Activated CD8-positive, alpha-beta memory T cell treated with anti-CD3 and anti-CD28 coated beads, Interleukin-2, amount 10 ng/mL, durations not matched to agents 7 days and 5 days (primary cell): ENCODE measurements at regions not wholly inside any gene's neighbourhood (a gene's known extent, or its start where the extent isn't known, plus 50 kb on each side); places are given as distances from the start of the nearest gene placed in this dataset.

Experiments
- ATAC-seq: fragments of 150-1000 bp; cut with Tn5 transposase; one replicate; pipeline ENCODE4 v1.10.0; 2021; ENCODE audit warnings: moderate library complexity
- CTCF ChIA-PET: fragments of 350-600 bp; sonication (Branson Sonifier 250); formaldehyde crosslinking; loops from one replicate; lab custom pipeline; 2021; ENCODE audit warnings: antibody characterized with exemption; lab: Charles Lee
- DNase-seq: peaks from one replicate; pipeline ENCODE4 v3.0.0-alpha.2; 2020
- H3K27ac Mint-ChIP-seq: one replicate; pipeline ENCODE4 v1.8.0; 2021; ENCODE audit warnings: mild to moderate bottlenecking, mixed read lengths
- H3K27me3 Mint-ChIP-seq: one replicate; pipeline ENCODE4 v1.8.0; 2021; ENCODE audit warnings: mixed read lengths
- H3K36me3 Mint-ChIP-seq: one replicate; pipeline ENCODE4 v1.8.0; 2021; ENCODE audit warnings: mild to moderate bottlenecking, mixed read lengths
- H3K4me1 Mint-ChIP-seq: one replicate; pipeline ENCODE4 v1.8.0; 2021; ENCODE audit warnings: mixed read lengths
- H3K4me3 Mint-ChIP-seq: one replicate; pipeline ENCODE4 v1.8.0; 2021; ENCODE audit warnings: mild to moderate bottlenecking, moderate library complexity, mixed read lengths
- H3K9me3 Mint-ChIP-seq: one replicate; pipeline ENCODE4 v1.8.0; 2022; ENCODE audit warnings: low read depth, mixed read lengths

DNA sequence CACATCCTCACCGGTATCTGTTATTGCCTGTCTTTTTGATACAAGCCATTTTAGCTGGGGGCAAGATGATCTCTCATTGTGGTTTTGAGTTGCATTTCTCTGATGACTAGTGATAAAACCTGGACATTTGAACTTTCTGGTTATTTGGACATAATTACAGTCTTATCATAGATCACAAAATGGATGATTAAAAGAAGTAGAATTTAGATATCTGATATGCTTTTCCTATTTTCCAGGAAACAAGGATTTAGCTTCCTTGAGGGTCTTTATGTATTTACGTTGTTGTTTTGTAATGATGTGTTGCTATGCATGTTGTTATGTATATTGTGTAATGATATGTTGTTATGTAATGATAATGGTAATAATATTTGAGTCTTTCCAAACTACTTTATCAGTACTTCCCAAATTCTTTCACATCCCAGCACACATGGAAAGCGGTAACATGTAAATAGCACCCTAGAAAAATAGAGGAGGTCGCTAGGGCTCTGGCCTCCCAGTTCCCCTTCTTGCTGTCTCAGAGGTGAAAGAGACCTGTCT, 53.8 kb downstream of the GJD2 start:
- peaks cover 45% of the 10 kb centered on the region for H3K27me3 Mint-ChIP-seq
- CTCF ChIA-PET, result no interaction called here
- H3K36me3 Mint-ChIP-seq, result no peaks in the 10 kb centered on the region
- no peaks in the 10 kb centered on the region for H3K4me1 Mint-ChIP-seq
- ATAC-seq (no peak), DNase-seq (no peak)
- H3K27ac Mint-ChIP-seq, result no peak overlapping the region
- H3K4me3 Mint-ChIP-seq, result no peak overlapping the region
- H3K9me3 Mint-ChIP-seq, result no peaks in the 10 kb centered on the region

GRCh38 chr15:34699968-34700640, 54.7 kb downstream of the GJD2 start:
- Mint-ChIP-seq H3K4me1 (no peaks in the 10 kb centered on the region), H3K36me3 (no peaks in the 10 kb centered on the region), H3K27me3 (peaks cover 38% of the 10 kb centered on the region), H3K9me3 (no peaks in the 10 kb centered on the region), H3K4me3 (no peak overlapping the region), H3K27ac (no peak overlapping the region)
- DNase-seq, result no peak
- no peak for ATAC-seq
- CTCF ChIA-PET, result no interaction called here

- Mint-ChIP-seq H3K36me3 (no peaks in the 10 kb centered on the region), H3K4me3 (no peak overlapping the region), H3K4me1 (no peaks in the 10 kb centered on the region), H3K27ac (no peak overlapping the region), H3K9me3 (no peaks in the 10 kb centered on the region), H3K27me3 (peaks cover 20% of the 10 kb centered on the region)
- CTCF ChIA-PET, result no interaction called here
- DNase-seq (no peak), ATAC-seq (no peak)
Measured at GRCh38 chr15:34696506-34696905, 58.3 kb downstream of the GJD2 start.

- Mint-ChIP-seq H3K27ac (no peak overlapping the region), H3K4me3 (no peak overlapping the region), H3K9me3 (peaks cover 2% of the 10 kb centered on the region), H3K36me3 (no peaks in the 10 kb centered on the region), H3K4me1 (peaks cover 3% of the 10 kb centered on the region), H3K27me3 (peaks cover 22% of the 10 kb centered on the region)
- DNase-seq, result no peak
- no peak for ATAC-seq
- CTCF ChIA-PET, result no interaction called here
Measured at GRCh38 chr15:34693053-34693744, 61.6 kb downstream of the GJD2 start.

DNA sequence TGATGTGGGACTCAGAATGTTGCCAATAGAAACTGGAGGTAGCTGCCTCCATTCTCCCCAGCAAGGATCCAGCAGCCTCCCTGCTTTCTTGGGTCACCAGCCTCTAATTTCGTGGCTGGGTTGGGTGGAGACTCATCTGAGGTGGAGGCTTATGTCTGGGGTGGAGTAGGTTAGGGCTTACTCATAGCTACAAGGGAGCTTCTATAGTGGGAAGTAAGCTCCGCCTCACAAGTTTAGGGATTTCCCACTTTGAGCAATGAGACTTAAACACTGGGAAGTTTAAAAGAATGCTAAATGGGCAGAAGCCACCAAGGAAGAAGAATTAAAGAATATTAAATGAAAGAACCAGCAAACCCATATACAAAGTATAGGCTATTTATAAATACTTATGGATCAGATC, 63.8 kb downstream of the GJD2 start:
- no peak for DNase-seq
- CTCF ChIA-PET, result no interaction called here
- H3K9me3 Mint-ChIP-seq, result peaks cover 2% of the 10 kb centered on the region
- no peaks in the 10 kb centered on the region for H3K36me3 Mint-ChIP-seq
- no peak overlapping the region for H3K27ac Mint-ChIP-seq
- H3K4me3 Mint-ChIP-seq, result no peak overlapping the region
- peaks cover 27% of the 10 kb centered on the region for H3K27me3 Mint-ChIP-seq
- H3K4me1 Mint-ChIP-seq, result peaks cover 3% of the 10 kb centered on the region
- no peak for ATAC-seq

DNA sequence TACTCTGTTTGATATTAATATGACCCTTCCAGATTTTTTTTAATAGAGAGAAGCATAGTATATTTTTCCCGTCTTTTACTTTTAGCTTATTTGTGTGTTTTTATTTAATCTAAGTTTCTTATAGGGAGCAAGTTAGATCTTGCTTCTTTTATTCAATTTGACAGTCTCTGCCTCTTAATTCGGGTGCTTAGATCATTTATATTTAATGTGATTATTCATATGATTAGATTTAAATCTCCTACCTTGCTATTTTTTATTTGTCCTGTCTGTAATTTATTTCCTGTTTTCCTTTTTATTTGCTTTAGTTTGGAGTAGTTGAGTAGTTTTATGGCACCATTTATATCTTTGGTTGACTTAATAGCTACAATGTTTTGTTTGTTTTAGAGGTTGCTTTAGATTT, 66.1 kb downstream of the GJD2 start:
- DNase-seq, result no peak
- Mint-ChIP-seq H3K27ac (no peak overlapping the region), H3K27me3 (peaks cover 34% of the 10 kb centered on the region), H3K9me3 (peaks cover 2% of the 10 kb centered on the region), H3K4me1 (peaks cover 3% of the 10 kb centered on the region), H3K36me3 (no peaks in the 10 kb centered on the region), H3K4me3 (no peak overlapping the region)
- no peak for ATAC-seq
- CTCF ChIA-PET, result no interaction called here

- ATAC-seq (no peak), DNase-seq (no peak)
- Mint-ChIP-seq H3K4me1 (no peaks in the 10 kb centered on the region), H3K36me3 (no peaks in the 10 kb centered on the region), H3K9me3 (no peaks in the 10 kb centered on the region), H3K4me3 (no peak overlapping the region), H3K27me3 (peaks cover 35% of the 10 kb centered on the region), H3K27ac (no peak overlapping the region)
- CTCF ChIA-PET, result no interaction called here
Measured at GRCh38 chr15:34684351-34684750, 70.4 kb downstream of the GJD2 start.

DNA sequence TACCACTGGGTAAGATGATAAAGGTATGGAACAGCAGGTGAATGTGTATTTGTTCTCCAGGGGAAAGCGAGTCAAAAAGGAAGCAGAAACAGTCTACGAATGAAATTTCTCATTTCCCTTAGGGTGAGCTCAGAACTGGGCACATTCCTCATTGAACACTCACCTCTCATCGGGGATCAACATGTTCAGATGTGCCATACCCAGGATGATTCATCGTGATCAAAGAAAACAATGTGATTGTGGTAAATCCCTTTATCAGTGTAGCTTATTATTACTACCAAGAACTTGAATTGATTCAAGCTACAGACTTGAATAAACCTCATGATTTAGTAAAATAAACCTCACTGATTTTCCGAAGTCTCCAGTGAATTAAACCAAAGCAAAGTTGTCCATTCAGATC, 72.1 kb downstream of the GJD2 start:
- no peak overlapping the region for H3K4me3 Mint-ChIP-seq
- no peaks in the 10 kb centered on the region for H3K4me1 Mint-ChIP-seq
- no peak for ATAC-seq
- H3K36me3 Mint-ChIP-seq, result no peaks in the 10 kb centered on the region
- no peak for DNase-seq
- CTCF ChIA-PET, result no interaction called here
- peaks cover 35% of the 10 kb centered on the region for H3K27me3 Mint-ChIP-seq
- no peaks in the 10 kb centered on the region for H3K9me3 Mint-ChIP-seq
- H3K27ac Mint-ChIP-seq, result no peak overlapping the region

DNA sequence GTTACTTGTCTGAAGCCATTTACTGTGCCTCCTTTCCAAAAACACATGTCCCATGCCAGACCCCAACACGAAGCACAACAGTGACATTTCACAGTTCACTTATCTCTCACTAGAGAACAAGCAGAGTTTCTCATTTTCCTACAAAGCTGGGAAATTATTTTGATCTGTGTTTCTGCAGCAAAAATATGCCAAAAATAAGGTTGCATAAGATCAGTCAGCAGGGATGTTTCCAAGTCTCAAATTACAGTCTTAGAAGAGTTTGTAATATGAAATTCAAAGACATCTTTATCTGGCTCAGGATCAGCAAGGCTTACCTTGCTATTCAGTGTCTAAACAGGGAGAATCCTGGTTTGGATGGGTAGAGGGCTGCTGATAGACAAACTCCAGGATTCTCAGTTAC, 75.5 kb downstream of the GJD2 start:
- H3K9me3 Mint-ChIP-seq, result no peaks in the 10 kb centered on the region
- H3K4me3 Mint-ChIP-seq, result no peak overlapping the region
- H3K36me3 Mint-ChIP-seq, result no peaks in the 10 kb centered on the region
- peaks cover 22% of the 10 kb centered on the region for H3K27me3 Mint-ChIP-seq
- no peak overlapping the region for H3K27ac Mint-ChIP-seq
- H3K4me1 Mint-ChIP-seq, result no peaks in the 10 kb centered on the region
- no peak for DNase-seq
- ATAC-seq, result no peak
- CTCF ChIA-PET, result no interaction called here

GRCh38 chr15:34673241-34673640, 81.6 kb downstream of the GJD2 start:
- no peaks in the 10 kb centered on the region for H3K9me3 Mint-ChIP-seq
- no peak overlapping the region for H3K4me3 Mint-ChIP-seq
- DNase-seq, result no peak
- no peak overlapping the region for H3K27ac Mint-ChIP-seq
- ATAC-seq, result no peak
- no peaks in the 10 kb centered on the region for H3K36me3 Mint-ChIP-seq
- no peaks in the 10 kb centered on the region for H3K4me1 Mint-ChIP-seq
- H3K27me3 Mint-ChIP-seq, result peaks cover 33% of the 10 kb centered on the region
- CTCF ChIA-PET, result no interaction called here

- Mint-ChIP-seq H3K9me3 (no peaks in the 10 kb centered on the region), H3K27me3 (peaks cover 68% of the 10 kb centered on the region), H3K4me3 (no peak overlapping the region), H3K4me1 (no peaks in the 10 kb centered on the region), H3K36me3 (no peaks in the 10 kb centered on the region), H3K27ac (no peak overlapping the region)
- DNase-seq, result no peak
- no peak for ATAC-seq
- CTCF ChIA-PET, result no interaction called here
Measured at GRCh38 chr15:34665498-34666116, 82.2 kb upstream of the GOLGA8B start.

GRCh38 chr15:34664418-34664817, 81.0 kb upstream of the GOLGA8B start:
- CTCF ChIA-PET, result no interaction called here
- ATAC-seq (no peak), DNase-seq (no peak)
- Mint-ChIP-seq H3K9me3 (no peaks in the 10 kb centered on the region), H3K36me3 (no peaks in the 10 kb centered on the region), H3K4me1 (no peaks in the 10 kb centered on the region), H3K27ac (no peak overlapping the region), H3K27me3 (peaks cover 67% of the 10 kb centered on the region), H3K4me3 (no peak overlapping the region)

GRCh38 chr15:34663101-34663500, 79.7 kb upstream of the GOLGA8B start:
- H3K27ac Mint-ChIP-seq, result no peak overlapping the region
- H3K27me3 Mint-ChIP-seq, result peaks cover 63% of the 10 kb centered on the region
- DNase-seq (no peak), ATAC-seq (no peak)
- no peaks in the 10 kb centered on the region for H3K36me3 Mint-ChIP-seq
- CTCF ChIA-PET, result no interaction called here
- no peaks in the 10 kb centered on the region for H3K9me3 Mint-ChIP-seq
- no peak overlapping the region for H3K4me3 Mint-ChIP-seq
- H3K4me1 Mint-ChIP-seq, result no peaks in the 10 kb centered on the region

GRCh38 chr15:34659056-34659455, 75.6 kb upstream of the GOLGA8B start:
- DNase-seq, result no peak
- Mint-ChIP-seq H3K4me3 (no peak overlapping the region), H3K27me3 (peaks cover 51% of the 10 kb centered on the region), H3K36me3 (no peaks in the 10 kb centered on the region), H3K27ac (no peak overlapping the region), H3K9me3 (no peaks in the 10 kb centered on the region), H3K4me1 (no peaks in the 10 kb centered on the region)
- CTCF ChIA-PET, result no interaction called here
- no peak for ATAC-seq
